ENCODE measurements at regions not wholly inside any gene's neighbourhood (a gene's known extent, or its start where the extent isn't known, plus 50 kb on each side); places are given as distances from the start of the nearest gene placed in this dataset.

DNA sequence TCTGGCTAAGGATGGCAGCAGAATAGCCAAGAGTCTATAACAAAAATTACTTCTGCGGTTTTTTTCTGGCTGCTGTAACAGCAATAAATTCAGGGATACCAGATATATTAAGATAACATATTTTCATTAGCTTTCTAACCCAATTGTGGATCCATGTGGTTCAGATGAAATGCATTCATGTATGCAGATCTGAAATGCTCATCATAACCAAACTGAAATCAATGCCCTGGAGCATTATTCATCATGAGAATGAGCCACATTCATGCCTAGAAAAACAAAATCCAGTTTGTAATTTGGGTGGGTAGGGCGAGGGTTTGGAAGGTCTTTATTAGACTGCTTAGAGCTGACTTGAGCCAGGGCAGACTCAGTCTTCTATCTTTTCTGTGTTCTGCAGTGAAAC, 69.8 kb upstream of the SEMA3A start:
- TF ChIP-seq, protein P1, sequence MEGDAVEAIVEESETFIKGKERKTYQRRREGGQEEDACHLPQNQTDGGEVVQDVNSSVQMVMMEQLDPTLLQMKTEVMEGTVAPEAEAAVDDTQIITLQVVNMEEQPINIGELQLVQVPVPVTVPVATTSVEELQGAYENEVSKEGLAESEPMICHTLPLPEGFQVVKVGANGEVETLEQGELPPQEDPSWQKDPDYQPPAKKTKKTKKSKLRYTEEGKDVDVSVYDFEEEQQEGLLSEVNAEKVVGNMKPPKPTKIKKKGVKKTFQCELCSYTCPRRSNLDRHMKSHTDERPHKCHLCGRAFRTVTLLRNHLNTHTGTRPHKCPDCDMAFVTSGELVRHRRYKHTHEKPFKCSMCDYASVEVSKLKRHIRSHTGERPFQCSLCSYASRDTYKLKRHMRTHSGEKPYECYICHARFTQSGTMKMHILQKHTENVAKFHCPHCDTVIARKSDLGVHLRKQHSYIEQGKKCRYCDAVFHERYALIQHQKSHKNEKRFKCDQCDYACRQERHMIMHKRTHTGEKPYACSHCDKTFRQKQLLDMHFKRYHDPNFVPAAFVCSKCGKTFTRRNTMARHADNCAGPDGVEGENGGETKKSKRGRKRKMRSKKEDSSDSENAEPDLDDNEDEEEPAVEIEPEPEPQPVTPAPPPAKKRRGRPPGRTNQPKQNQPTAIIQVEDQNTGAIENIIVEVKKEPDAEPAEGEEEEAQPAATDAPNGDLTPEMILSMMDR (IDR thresholded peaks at IDR 0.05; ENCODE audit: unreplicated experiment): no peak
- H3K4me1 Mint-ChIP-seq: peaks cover 8% of the 10 kb centered on the region
- no peak overlapping the region for H3K4me3 Mint-ChIP-seq
- no peak overlapping the region for H3K27ac Mint-ChIP-seq
- no peaks in the 10 kb centered on the region for H3K9me3 Mint-ChIP-seq
- no peaks in the 10 kb centered on the region for H3K27me3 Mint-ChIP-seq (ENCODE audit: low read depth)
- H3K36me3 Mint-ChIP-seq: no peaks in the 10 kb centered on the region
- no peak for DNase-seq (ENCODE audit: low spot score in 2 of 2, unreplicated experiment in 2 of 2)

DNA sequence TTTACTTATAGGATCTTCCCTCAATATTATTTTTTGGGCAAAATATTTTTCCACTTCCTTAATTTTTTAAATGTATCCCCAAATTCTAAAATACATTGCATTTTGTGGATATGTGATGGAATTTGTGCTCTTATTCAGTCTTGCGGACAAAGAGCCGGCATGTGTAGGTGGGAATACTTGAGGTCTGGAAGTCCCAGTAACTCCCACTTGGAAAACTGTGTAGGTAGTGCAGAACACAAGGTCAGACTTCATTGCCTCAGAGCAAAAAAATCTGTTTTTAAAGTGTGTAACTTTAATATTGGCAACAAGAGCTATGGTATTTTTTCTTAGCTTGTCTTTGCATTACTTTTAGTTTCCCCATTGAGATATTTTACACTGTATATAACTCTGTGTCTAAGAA, 68.5 kb upstream of the SEMA3A start:
- H3K27ac Mint-ChIP-seq: no peak overlapping the region
- H3K4me3 Mint-ChIP-seq: no peak overlapping the region
- TF ChIP-seq, protein P1 (IDR thresholded peaks at IDR 0.05; ENCODE audit: unreplicated experiment): no peak
- no peaks in the 10 kb centered on the region for H3K9me3 Mint-ChIP-seq
- no peaks in the 10 kb centered on the region for H3K36me3 Mint-ChIP-seq
- peaks cover 13% of the 10 kb centered on the region for H3K4me1 Mint-ChIP-seq
- DNase-seq (ENCODE audit: low spot score in 2 of 2, unreplicated experiment in 2 of 2): no peak
- no peaks in the 10 kb centered on the region for H3K27me3 Mint-ChIP-seq (ENCODE audit: low read depth)

DNA sequence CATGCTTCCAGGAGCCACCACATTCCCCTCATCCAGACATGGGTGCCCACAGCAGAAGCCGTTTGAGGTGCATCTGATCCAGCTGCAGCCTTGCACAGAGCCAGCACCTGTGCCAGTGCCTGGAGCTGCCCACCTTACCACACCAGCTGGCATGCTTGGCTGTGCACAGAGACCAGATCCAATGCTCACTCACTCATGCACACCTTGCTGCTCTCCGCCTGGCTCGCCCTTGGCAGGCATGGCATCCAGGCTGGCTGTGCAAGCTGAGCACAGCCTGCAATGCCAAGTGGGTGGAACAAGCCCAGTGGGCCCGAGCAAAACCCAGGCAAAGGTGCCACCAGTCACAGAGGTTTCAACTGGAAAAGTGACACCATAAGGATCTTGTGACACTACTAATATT, 66.9 kb upstream of the SEMA3A start:
- TF ChIP-seq, protein P1 (IDR thresholded peaks at IDR 0.05; ENCODE audit: unreplicated experiment): no peak
- no peaks in the 10 kb centered on the region for H3K27me3 Mint-ChIP-seq (ENCODE audit: low read depth)
- no peak overlapping the region for H3K27ac Mint-ChIP-seq
- H3K36me3 Mint-ChIP-seq: no peaks in the 10 kb centered on the region
- peaks cover 28% of the 10 kb centered on the region for H3K4me1 Mint-ChIP-seq
- H3K9me3 Mint-ChIP-seq: no peaks in the 10 kb centered on the region
- DNase-seq (ENCODE audit: low spot score in 2 of 2, unreplicated experiment in 2 of 2): no peak
- H3K4me3 Mint-ChIP-seq: no peak overlapping the region

DNA sequence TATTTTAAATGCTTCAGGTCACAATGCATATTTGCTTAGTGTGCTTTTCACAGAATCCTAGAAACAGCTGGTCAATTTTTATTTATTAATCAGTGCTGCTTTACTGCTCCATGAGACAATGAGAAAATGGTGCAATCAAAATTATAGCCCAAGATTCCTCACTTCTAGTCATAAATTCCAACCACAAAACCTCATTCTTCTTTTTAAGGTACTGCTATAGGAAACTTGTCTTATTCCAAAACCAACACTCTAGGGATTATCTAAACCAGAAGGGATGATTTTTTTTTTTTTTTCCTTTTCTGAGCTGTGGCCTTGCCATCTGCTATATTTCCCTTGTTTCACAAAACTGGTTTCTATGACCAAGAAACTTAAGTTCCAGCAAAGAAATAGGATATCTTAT, 64.0 kb upstream of the SEMA3A start:
- TF ChIP-seq, protein P1 (IDR thresholded peaks at IDR 0.05; ENCODE audit: unreplicated experiment): no peak
- no peak for DNase-seq (ENCODE audit: low spot score in 2 of 2, unreplicated experiment in 2 of 2)
- H3K27ac Mint-ChIP-seq: peak overlapping the region; percentile 34
- H3K4me3 Mint-ChIP-seq: no peak overlapping the region
- no peaks in the 10 kb centered on the region for H3K27me3 Mint-ChIP-seq (ENCODE audit: low read depth)
- peaks cover 6% of the 10 kb centered on the region for H3K9me3 Mint-ChIP-seq
- H3K36me3 Mint-ChIP-seq: no peaks in the 10 kb centered on the region
- peaks cover 28% of the 10 kb centered on the region for H3K4me1 Mint-ChIP-seq

DNA sequence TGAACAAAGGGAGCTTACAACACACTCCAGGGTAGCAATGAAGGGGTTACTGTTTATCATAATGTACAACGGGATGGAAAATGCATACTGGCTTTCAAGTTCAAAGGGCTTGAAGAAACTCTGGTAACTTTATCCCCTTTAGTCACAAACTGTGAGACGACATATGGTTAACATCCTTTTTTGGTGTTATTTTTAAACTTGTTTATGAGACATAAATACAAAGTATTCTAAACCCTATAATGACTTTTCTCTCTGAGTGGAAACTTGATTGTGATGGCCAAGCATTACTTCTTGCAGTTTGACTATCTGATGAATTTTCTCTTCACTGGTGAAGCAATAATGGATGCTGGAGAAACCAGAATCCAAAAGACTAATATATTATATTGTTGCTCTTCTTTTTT, 62.0 kb upstream of the SEMA3A start:
- no peak for DNase-seq (ENCODE audit: low spot score in 2 of 2, unreplicated experiment in 2 of 2)
- TF ChIP-seq, protein P1 (IDR thresholded peaks at IDR 0.05; ENCODE audit: unreplicated experiment): no peak
- peaks cover 26% of the 10 kb centered on the region for H3K4me1 Mint-ChIP-seq
- no peaks in the 10 kb centered on the region for H3K36me3 Mint-ChIP-seq
- no peak overlapping the region for H3K4me3 Mint-ChIP-seq
- peaks cover 10% of the 10 kb centered on the region for H3K9me3 Mint-ChIP-seq
- peak overlapping the region; percentile 78 for H3K27ac Mint-ChIP-seq
- no peaks in the 10 kb centered on the region for H3K27me3 Mint-ChIP-seq (ENCODE audit: low read depth)

DNA sequence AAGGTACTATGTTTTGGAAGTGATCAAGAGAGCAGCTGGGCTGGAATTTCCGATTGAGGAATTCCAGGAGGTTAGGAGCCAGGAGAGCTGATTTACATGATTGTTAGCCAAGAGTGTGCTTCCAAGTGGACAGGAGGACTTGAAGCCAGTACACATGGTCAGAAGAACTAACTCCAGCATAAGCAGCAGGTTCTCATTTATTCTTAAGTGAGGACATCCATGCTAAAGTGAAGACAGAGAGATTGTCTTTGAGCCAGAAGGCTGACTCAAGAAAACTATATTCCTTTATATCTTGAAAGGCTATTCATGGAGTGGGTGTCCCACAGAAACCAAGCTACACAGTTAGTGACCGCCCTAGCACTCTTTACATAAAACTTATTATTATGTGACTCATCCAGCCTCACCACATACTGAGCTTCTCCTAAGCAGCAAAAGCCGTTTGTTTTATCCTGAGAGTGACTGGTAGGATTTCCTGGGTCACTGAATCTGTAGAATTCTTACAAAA, 56.7 kb upstream of the SEMA3A start:
- TF ChIP-seq, protein P1 (IDR thresholded peaks at IDR 0.05; ENCODE audit: unreplicated experiment): no peak
- Mint-ChIP-seq H3K4me3 (no peak overlapping the region), H3K27ac (peak overlapping the region; percentile 72), H3K36me3 (no peaks in the 10 kb centered on the region), H3K27me3 (ENCODE audit: low read depth) (no peaks in the 10 kb centered on the region), H3K4me1 (peaks cover 24% of the 10 kb centered on the region), H3K9me3 (peaks cover 10% of the 10 kb centered on the region)
- no peak for DNase-seq (ENCODE audit: low spot score in 2 of 2, unreplicated experiment in 2 of 2)

All from mesothelial cell of epicardium (in vitro differentiated cells).